ENCODE measurements at regions not wholly inside any gene's neighbourhood (a gene's known extent, or its start where the extent isn't known, plus 50 kb on each side); places are given as distances from the start of the nearest gene placed in this dataset.

DNA sequence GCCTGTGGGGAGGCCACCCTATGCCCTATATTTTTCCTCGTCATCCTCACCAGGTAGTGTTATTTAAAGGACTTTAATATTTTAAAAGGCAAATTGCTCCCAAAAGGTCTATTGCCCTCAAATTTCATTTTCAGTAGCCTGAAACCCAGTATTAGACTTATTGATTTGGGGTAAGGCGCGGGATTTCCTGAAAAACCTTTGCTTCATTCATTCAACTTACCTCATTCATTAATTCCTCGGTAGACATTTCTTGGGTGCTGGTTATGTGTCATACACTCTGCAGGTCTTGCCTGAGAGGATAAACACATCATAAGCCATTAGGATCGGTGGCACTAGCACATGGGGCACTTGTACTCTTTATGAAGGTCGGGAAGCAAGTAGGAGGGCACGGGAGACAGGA, 99.2 kb downstream of the ARF6 start:
- TF ChIP-seq, protein P1, sequence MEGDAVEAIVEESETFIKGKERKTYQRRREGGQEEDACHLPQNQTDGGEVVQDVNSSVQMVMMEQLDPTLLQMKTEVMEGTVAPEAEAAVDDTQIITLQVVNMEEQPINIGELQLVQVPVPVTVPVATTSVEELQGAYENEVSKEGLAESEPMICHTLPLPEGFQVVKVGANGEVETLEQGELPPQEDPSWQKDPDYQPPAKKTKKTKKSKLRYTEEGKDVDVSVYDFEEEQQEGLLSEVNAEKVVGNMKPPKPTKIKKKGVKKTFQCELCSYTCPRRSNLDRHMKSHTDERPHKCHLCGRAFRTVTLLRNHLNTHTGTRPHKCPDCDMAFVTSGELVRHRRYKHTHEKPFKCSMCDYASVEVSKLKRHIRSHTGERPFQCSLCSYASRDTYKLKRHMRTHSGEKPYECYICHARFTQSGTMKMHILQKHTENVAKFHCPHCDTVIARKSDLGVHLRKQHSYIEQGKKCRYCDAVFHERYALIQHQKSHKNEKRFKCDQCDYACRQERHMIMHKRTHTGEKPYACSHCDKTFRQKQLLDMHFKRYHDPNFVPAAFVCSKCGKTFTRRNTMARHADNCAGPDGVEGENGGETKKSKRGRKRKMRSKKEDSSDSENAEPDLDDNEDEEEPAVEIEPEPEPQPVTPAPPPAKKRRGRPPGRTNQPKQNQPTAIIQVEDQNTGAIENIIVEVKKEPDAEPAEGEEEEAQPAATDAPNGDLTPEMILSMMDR (IDR thresholded peaks at IDR 0.05; ENCODE audit: insufficient read depth, low read length) = no peak
- TF ChIP-seq POLR2AphosphoS5 (IDR thresholded peaks at IDR 0.05; ENCODE audit: low read depth) = no peak
- TF ChIP-seq, protein P2, sequence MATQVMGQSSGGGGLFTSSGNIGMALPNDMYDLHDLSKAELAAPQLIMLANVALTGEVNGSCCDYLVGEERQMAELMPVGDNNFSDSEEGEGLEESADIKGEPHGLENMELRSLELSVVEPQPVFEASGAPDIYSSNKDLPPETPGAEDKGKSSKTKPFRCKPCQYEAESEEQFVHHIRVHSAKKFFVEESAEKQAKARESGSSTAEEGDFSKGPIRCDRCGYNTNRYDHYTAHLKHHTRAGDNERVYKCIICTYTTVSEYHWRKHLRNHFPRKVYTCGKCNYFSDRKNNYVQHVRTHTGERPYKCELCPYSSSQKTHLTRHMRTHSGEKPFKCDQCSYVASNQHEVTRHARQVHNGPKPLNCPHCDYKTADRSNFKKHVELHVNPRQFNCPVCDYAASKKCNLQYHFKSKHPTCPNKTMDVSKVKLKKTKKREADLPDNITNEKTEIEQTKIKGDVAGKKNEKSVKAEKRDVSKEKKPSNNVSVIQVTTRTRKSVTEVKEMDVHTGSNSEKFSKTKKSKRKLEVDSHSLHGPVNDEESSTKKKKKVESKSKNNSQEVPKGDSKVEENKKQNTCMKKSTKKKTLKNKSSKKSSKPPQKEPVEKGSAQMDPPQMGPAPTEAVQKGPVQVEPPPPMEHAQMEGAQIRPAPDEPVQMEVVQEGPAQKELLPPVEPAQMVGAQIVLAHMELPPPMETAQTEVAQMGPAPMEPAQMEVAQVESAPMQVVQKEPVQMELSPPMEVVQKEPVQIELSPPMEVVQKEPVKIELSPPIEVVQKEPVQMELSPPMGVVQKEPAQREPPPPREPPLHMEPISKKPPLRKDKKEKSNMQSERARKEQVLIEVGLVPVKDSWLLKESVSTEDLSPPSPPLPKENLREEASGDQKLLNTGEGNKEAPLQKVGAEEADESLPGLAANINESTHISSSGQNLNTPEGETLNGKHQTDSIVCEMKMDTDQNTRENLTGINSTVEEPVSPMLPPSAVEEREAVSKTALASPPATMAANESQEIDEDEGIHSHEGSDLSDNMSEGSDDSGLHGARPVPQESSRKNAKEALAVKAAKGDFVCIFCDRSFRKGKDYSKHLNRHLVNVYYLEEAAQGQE (IDR thresholded peaks at IDR 0.05; ENCODE audit: insufficient replicate concordance, low read depth) = no peak
- no peak for TF ChIP-seq GABPA (IDR thresholded peaks at IDR 0.05; ENCODE audit: low read depth)
- TF ChIP-seq SPI1 (IDR thresholded peaks at IDR 0.05; ENCODE audit: borderline replicate concordance, low read depth) = no peak
